Ascending aorta (tissue), 2 donors: ENCODE measurements at regions not wholly inside any gene's neighbourhood (a gene's known extent, or its start where the extent isn't known, plus 50 kb on each side); places are given as distances from the start of the nearest gene placed in this dataset.
"Not testable (repeated sequence)": the region's sequence is repeated elsewhere in the genome, so short reads cannot be mapped to it uniquely, and the experiment has no call there.

Experiments
- DNase-seq, 2 donors: peaks; one replicate each; pipeline ENCODE4 v3.0.0-alpha.2; 2019; ENCODE audit warnings: low spot score in 2 of 2
- H3K27ac ChIP-seq, 2 donors: fragments of 200-600 bp; sonication (generic); one replicate each; pipeline ENCODE4 v1.5.1; 2016 to 2017; ENCODE audit warnings: mild to moderate bottlenecking in 1 of 2
- H3K27me3 ChIP-seq: fragments of 200-600 bp; sonication (generic); one replicate; pipeline ENCODE4 v1.5.1; 2017
- H3K36me3 ChIP-seq, 2 donors: fragments of 200-600 bp; sonication (generic); one replicate each; pipeline ENCODE4 v1.5.1; 2016
- H3K4me1 ChIP-seq, 2 donors: fragments of 200-600 bp; sonication (generic); one replicate each; pipeline ENCODE4 v1.5.1; 2016 to 2017; ENCODE audit warnings: mild to moderate bottlenecking in 1 of 2
- H3K4me3 ChIP-seq, 2 donors: fragments of 200-600 bp; sonication (generic); one replicate each; pipeline ENCODE4 v1.5.1; 2016 to 2017; ENCODE audit warnings: mild to moderate bottlenecking in 1 of 2
- H3K9me3 ChIP-seq, 2 donors: fragments of 200-600 bp; sonication (generic); one replicate each; pipeline ENCODE4 v1.5.1; 2016
- CTCF ChIP-seq, 3 experiments: fragments of 200-600 bp in 2 of 3; fragments of 450-650 bp in 1 of 3; sonication (generic) in 2 of 3; IDR thresholded peaks; one replicate each; pipeline ENCODE4 v1.5.1; 2016 to 2019; ENCODE audit warnings: antibody characterized with exemption in 3 of 3, mild to moderate bottlenecking in 1 of 3, moderate library complexity in 1 of 3
- intact Hi-C: fragments of 100-400 bp; cut with DNase I; formaldehyde crosslinking; loops from one replicate; pipeline ENCODE4 v1.15.1; 2023

GRCh38 chr7:51382243-51382642, 65.6 kb upstream of the COBL start:
- DNase-seq, H3K27me3 ChIP-seq, H3K4me1 ChIP-seq, H3K27ac ChIP-seq, H3K9me3 ChIP-seq, H3K36me3 ChIP-seq, H3K4me3 ChIP-seq, intact Hi-C loops: not testable (repeated sequence)

DNA sequence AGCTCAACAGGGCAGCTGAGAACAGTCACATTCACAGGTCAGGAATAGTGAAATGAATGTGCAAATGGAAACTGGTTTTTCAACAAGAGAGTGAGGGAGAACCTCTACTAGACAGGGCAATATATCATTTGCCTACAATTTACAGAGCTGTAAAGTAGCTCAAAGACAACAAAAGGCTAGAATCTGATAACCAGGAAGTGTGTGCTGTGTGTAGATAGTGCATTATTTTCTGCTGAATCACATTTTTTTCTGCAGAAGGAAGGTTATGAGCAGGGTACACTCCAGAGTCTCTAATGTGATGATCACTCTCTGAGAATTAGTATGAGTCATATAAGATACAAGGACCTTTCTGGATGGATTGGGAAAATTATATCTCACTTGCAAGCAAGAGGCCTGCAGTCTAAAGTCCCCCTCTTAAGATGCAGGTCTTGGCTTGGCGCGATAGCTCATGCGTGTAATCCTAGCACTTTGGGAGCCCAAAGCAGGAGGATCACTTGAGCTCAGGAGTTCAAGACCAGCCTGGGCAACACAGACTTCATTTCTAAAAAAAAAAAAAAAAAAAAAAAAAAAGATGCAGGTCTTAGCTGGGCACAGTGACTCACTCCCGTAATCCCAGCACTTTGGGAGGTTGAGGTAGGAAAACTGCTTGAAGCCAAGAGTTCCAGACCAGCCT, 59.9 kb upstream of the COBL start:
- Histone ChIP-seq H3K36me3 (no peaks in the 10 kb centered on the region), H3K27me3 (no peaks in the 10 kb centered on the region), H3K9me3 (no peaks in the 10 kb centered on the region), H3K27ac (no peak overlapping the region), H3K4me1 (no peaks in the 10 kb centered on the region), H3K4me3 (no peak overlapping the region)
- intact Hi-C loops, result no loop called here
- no peak for DNase-seq
- no peak for TF ChIP-seq CTCF (IDR thresholded peaks at IDR 0.05)

DNA sequence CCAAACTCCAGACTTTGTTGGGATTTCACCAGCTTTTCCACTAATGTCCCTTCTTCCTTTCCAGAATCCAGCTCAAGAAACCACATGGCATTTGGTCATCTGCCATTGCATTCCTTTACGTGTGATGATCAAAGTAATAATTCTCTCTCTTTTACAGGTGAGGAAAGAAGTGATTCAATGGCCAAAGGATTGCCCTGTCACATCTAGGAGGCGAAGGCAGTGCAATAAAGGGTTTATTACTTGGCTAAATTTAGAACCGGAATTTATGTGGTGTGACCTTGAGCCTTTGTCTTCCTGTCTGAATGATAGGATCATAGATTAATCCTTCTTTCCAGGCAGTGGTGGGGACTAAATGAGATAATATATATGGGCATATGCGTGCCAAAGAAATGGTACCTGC, 58.3 kb upstream of the COBL start:
- TF ChIP-seq CTCF (IDR thresholded peaks at IDR 0.05), result no peak
- Histone ChIP-seq H3K9me3 (no peaks in the 10 kb centered on the region), H3K36me3 (no peaks in the 10 kb centered on the region), H3K27me3 (no peaks in the 10 kb centered on the region), H3K4me3 (no peak overlapping the region), H3K4me1 (no peaks in the 10 kb centered on the region), H3K27ac (no peak overlapping the region)
- DNase-seq, result no peak
- intact Hi-C loops, result no loop called here

GRCh38 chr7:51373607-51374006, 57.0 kb upstream of the COBL start:
- H3K36me3 ChIP-seq, H3K4me1 ChIP-seq, H3K27ac ChIP-seq, H3K4me3 ChIP-seq, DNase-seq, H3K9me3 ChIP-seq, intact Hi-C loops, H3K27me3 ChIP-seq: not testable (repeated sequence)

GRCh38 chr7:51369746-51370145, 53.1 kb upstream of the COBL start:
- intact Hi-C loops, result no loop called here
- no peaks in the 10 kb centered on the region for H3K4me1 ChIP-seq
- no peaks in the 10 kb centered on the region for H3K9me3 ChIP-seq
- no peak for TF ChIP-seq CTCF (IDR thresholded peaks at IDR 0.05)
- H3K4me3 ChIP-seq, result no peak overlapping the region
- H3K27me3 ChIP-seq, result no peaks in the 10 kb centered on the region
- no peak overlapping the region for H3K27ac ChIP-seq
- no peak for DNase-seq
- H3K36me3 ChIP-seq, result no peaks in the 10 kb centered on the region

GRCh38 chr7:51369228-51369627, 52.6 kb upstream of the COBL start:
- intact Hi-C loops, H3K27me3 ChIP-seq, H3K27ac ChIP-seq, H3K36me3 ChIP-seq, H3K4me3 ChIP-seq, DNase-seq, H3K9me3 ChIP-seq, H3K4me1 ChIP-seq: not testable (repeated sequence)

- H3K4me3 ChIP-seq, result no peak overlapping the region
- no peak overlapping the region for H3K27ac ChIP-seq
- intact Hi-C loops, result no loop called here
- no peaks in the 10 kb centered on the region for H3K9me3 ChIP-seq
- no peaks in the 10 kb centered on the region for H3K4me1 ChIP-seq
- TF ChIP-seq CTCF (IDR thresholded peaks at IDR 0.05), result no peak
- no peak for DNase-seq
- H3K27me3 ChIP-seq, result no peaks in the 10 kb centered on the region
- H3K36me3 ChIP-seq, result no peaks in the 10 kb centered on the region
Observed at GRCh38 chr7:51368334-51368733, 51.7 kb upstream of the COBL start.
